AG04449 (cell line): ENCODE measurements at regions not wholly inside any gene's neighbourhood (a gene's known extent, or its start where the extent isn't known, plus 50 kb on each side); places are given as distances from the start of the nearest gene placed in this dataset.

Source experiments
- CTCF ChIA-PET: fragments of 350-600 bp; formaldehyde crosslinking; extraction: SDS; loops from one replicate; lab custom pipeline; 2021; ENCODE audit warnings: antibody characterized with exemption; lab: Yijun Ruan, JAX
- POLR2A ChIA-PET: fragments of 400-600, 350-600 bp; formaldehyde crosslinking; extraction: SDS; loops from one replicate; lab custom pipeline; 2020; ENCODE audit warnings: antibody characterized with exemption, inconsistent platforms; lab: Yijun Ruan, JAX
- DNase-seq: peaks from one replicate; pipeline ENCODE4 v3.0.0-alpha.2; 2010; ENCODE audit warnings: low read depth, low spot score
- H3K4me3 ChIP-seq: 2 replicates; pipeline ENCODE4 v1.5.1; 2011; ENCODE audit warnings: low read depth, mild to moderate bottlenecking, control low read depth, low read length
- TF ChIP-seq, protein P1 (sequence below): IDR thresholded peaks from one replicate; pipeline ENCODE4 v1.5.1; 2011; ENCODE audit warnings: mild to moderate bottlenecking, moderate library complexity, low read length, control low read depth, inconsistent platforms; ENCODE audit not compliant: insufficient read depth; ENCODE audit errors: missing control alignments

DNA sequence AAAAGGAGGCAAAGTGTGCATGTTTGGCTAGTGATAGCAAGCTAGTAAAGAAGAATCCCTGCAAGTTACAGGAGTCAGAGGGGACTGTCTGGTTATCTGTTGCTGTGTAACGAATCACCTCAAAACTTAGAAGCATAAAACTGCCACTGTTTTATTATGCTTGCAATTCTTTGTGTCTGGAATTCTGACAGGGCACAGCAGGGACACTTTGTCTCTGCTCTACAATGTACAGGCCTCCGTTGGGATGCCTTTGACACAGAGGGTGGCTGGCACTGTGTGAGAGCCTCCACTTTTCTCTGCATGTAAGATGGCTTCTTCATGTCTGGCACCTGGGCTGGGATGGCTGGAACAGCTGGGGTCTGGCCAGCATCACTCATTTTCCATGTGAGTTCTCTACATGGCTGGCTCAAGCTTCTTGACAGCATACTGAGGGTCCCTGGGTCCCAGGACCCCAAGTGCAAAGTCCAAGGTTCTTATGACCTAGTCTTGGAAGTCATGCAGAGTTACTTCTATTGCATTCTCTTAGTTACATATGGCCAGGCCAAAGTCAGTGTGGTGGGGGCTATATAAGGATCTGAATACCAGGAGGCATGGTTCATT, 276.9 kb downstream of the RPS24 start:
- no peak for DNase-seq
- POLR2A ChIA-PET: no interaction called here
- CTCF ChIA-PET: interaction anchor here (1.0 kb wide), 1 partner anchor 263 kb away, joined by 4 read pairs; no protein-coding TSS in a partner anchor
- no peak overlapping the region for H3K4me3 ChIP-seq
- TF ChIP-seq, protein P1, sequence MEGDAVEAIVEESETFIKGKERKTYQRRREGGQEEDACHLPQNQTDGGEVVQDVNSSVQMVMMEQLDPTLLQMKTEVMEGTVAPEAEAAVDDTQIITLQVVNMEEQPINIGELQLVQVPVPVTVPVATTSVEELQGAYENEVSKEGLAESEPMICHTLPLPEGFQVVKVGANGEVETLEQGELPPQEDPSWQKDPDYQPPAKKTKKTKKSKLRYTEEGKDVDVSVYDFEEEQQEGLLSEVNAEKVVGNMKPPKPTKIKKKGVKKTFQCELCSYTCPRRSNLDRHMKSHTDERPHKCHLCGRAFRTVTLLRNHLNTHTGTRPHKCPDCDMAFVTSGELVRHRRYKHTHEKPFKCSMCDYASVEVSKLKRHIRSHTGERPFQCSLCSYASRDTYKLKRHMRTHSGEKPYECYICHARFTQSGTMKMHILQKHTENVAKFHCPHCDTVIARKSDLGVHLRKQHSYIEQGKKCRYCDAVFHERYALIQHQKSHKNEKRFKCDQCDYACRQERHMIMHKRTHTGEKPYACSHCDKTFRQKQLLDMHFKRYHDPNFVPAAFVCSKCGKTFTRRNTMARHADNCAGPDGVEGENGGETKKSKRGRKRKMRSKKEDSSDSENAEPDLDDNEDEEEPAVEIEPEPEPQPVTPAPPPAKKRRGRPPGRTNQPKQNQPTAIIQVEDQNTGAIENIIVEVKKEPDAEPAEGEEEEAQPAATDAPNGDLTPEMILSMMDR: no peak

DNA sequence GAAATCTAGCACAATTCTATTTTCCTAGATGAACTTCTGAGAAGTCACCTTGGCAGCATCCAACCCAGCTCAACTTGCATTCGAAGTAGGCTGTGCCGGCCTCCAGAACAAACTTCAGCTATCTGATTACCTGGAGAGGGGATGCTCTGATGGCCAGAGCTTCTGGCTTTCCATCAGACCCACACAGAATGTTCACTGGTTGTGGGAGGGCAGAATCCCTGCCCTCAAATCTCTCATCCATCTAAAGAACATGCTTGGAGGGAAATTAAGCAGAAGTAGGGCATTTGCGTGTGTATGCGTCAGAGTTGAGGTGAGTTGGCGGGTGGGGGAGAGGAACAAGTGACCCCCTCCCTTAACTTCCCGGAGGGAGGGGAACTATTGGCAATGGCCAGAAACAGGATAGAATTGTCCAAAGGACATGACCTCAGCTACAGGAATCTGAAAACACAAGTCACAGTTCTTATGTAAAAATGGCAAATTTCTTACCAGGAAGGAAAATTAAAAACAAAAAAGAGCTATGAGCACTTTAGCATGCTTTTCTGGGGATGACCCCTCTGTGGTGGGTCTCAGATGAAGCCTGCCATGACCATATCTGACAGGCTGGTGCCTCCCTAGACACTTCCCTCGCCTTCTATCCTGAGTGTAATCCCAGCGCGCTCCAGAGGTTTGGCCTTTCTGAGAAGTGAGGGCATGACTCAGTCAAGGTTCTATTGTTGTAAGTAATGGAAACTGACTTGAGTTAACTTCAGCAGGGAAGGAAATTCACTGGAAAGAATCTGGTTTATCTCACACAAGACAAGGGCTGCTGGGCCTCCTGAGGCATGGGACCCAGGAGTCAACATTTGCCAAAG, 278.8 kb downstream of the RPS24 start:
- POLR2A ChIA-PET: no interaction called here
- TF ChIP-seq, protein P1: no peak
- CTCF ChIA-PET: interaction anchor here (1.0 to 3.9 kb wide), 4 partner anchors 8 to 265 kb away, joined by 3 to 25 read pairs (median 7); no protein-coding TSS in a partner anchor
- DNase-seq: no peak
- H3K4me3 ChIP-seq: no peak overlapping the region

DNA sequence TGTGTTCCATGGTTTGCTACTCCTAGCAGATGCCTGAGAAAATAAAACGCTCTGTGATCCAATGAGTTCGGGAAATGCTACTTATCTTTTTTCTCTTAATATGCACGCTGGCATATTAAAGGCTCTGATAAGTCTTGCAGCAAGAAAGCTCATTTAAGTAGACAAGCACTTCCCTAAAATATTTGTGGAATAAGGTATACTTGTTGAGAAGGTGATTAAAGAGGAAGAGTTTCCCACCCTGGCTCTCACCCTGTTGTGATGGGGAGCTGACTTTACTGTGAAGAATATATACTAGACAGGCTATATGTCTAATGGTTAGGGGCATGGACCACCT, 279.4 kb downstream of the RPS24 start:
- POLR2A ChIA-PET: no interaction called here
- CTCF ChIA-PET: interaction anchor here (0.6 to 3.9 kb wide), 6 partner anchors 8 to 266 kb away, joined by 3 to 25 read pairs (median 4); no protein-coding TSS in a partner anchor

DNA sequence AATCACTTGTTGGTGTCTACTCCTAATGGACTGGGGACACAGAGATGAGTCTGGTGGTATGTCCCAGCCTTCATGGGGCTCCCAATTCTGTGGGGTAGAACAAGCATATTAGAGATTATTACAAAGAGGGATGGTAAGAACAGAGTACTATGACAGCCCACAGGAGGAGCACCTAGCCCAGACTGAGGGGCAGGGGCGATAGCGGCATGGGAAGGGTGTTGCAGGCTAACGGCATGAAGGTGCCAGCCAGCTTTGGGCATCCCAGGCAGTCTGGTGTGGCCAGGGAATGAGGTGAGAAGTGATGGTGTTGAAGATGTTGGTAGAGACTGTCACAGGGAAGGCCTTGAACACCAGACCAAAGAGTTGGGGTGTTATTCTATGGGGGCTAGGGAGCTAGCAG, 280.0 kb downstream of the RPS24 start:
- TF ChIP-seq, protein P1: no peak

More for the DNA sequence above, 279.4 kb downstream of the RPS24 start:
- TF ChIP-seq, protein P1: no peak
- no peak overlapping the region for H3K4me3 ChIP-seq
- no peak for DNase-seq

GRCh38 chr10:78314651-78315050, 281.0 kb downstream of the RPS24 start:
- TF ChIP-seq, protein P1: no peak
- DNase-seq: no peak
- ChIA-PET CTCF (interaction anchor here (1.7 to 3.9 kb wide), 3 partner anchors 10 to 102 kb away, joined by 4 to 25 read pairs (median 4); no protein-coding TSS in a partner anchor), POLR2A (no interaction called here)
- no peak overlapping the region for H3K4me3 ChIP-seq

More for the DNA sequence above, 280.0 kb downstream of the RPS24 start:
- DNase-seq: no peak
- H3K4me3 ChIP-seq: no peak overlapping the region
- ChIA-PET CTCF (interaction anchor here (0.6 to 3.9 kb wide), 6 partner anchors 9 to 266 kb away, joined by 3 to 25 read pairs (median 4); no protein-coding TSS in a partner anchor), POLR2A (no interaction called here)
